ENCODE measurements at regions not wholly inside any gene's neighbourhood (a gene's known extent, or its start where the extent isn't known, plus 50 kb on each side); places are given as distances from the start of the nearest gene placed in this dataset.
"Not testable (repeated sequence)": the region's sequence is repeated elsewhere in the genome, so short reads cannot be mapped to it uniquely, and the experiment has no call there.

DNA sequence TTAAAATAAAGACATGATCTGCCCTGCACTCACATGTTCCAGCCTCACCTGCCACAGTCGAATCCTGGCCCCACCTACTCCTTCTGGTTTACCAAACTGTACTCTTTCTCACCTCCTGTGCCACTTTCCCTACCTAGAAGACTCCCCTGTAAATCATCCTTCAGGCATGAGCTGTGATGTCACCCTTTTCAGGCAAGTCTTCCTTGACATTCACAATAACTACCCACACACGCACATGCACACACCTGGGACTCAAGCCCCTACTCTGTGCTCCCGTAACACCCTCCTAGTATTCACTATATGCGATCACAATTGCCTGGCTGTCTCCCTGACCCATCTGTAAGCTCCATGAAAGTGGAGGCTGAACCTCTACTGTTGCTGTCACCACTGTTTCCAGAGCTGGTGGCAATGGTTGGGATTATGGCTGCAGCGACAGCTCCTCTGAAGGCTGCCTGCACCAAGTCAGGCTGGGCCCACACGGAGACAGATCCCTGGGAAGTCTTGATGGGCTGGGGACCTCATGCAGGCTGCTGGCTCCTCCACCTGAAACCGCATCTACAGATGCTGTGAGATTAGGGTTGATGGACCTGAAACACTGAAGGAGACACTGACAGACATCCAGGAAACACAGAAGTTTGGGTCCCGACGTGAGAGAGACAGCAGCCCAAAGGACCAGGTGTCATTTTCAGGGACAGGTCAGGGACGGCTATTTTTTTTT, 611.1 kb downstream of the UQCRFS1 start:
- TF ChIP-seq, protein P1, sequence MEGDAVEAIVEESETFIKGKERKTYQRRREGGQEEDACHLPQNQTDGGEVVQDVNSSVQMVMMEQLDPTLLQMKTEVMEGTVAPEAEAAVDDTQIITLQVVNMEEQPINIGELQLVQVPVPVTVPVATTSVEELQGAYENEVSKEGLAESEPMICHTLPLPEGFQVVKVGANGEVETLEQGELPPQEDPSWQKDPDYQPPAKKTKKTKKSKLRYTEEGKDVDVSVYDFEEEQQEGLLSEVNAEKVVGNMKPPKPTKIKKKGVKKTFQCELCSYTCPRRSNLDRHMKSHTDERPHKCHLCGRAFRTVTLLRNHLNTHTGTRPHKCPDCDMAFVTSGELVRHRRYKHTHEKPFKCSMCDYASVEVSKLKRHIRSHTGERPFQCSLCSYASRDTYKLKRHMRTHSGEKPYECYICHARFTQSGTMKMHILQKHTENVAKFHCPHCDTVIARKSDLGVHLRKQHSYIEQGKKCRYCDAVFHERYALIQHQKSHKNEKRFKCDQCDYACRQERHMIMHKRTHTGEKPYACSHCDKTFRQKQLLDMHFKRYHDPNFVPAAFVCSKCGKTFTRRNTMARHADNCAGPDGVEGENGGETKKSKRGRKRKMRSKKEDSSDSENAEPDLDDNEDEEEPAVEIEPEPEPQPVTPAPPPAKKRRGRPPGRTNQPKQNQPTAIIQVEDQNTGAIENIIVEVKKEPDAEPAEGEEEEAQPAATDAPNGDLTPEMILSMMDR (IDR thresholded peaks at IDR 0.05; ENCODE audit: borderline replicate concordance): no peak
- H3K4me3 ChIP-seq: no peak overlapping the region
- no peaks in the 10 kb centered on the region for H3K4me1 ChIP-seq
- no peaks in the 10 kb centered on the region for H3K36me3 ChIP-seq
- DNase-seq: no peak
- intact Hi-C loops (cut with micrococcal nuclease): no loop called here
- peaks cover 5% of the 10 kb centered on the region for H3K27me3 ChIP-seq (ENCODE audit: low read depth)
- no peak overlapping the region for H3K27ac ChIP-seq (replicated peaks)
- H3K9me3 ChIP-seq (replicated peaks): peaks cover 9% of the 10 kb centered on the region

- TF ChIP-seq, protein P1 (IDR thresholded peaks at IDR 0.05; ENCODE audit: borderline replicate concordance): no peak
- intact Hi-C loops (cut with micrococcal nuclease): no loop called here
- Histone ChIP-seq H3K36me3 (no peaks in the 10 kb centered on the region), H3K9me3 (replicated peaks) (no peaks in the 10 kb centered on the region), H3K4me3 (no peak overlapping the region), H3K27ac (replicated peaks) (no peak overlapping the region), H3K4me1 (no peaks in the 10 kb centered on the region), H3K27me3 (ENCODE audit: low read depth) (peaks cover 13% of the 10 kb centered on the region)
- no peak for DNase-seq
These were observed 614.1 kb downstream of the UQCRFS1 start for GRCh38 chr19:28598861-28599260.

DNA sequence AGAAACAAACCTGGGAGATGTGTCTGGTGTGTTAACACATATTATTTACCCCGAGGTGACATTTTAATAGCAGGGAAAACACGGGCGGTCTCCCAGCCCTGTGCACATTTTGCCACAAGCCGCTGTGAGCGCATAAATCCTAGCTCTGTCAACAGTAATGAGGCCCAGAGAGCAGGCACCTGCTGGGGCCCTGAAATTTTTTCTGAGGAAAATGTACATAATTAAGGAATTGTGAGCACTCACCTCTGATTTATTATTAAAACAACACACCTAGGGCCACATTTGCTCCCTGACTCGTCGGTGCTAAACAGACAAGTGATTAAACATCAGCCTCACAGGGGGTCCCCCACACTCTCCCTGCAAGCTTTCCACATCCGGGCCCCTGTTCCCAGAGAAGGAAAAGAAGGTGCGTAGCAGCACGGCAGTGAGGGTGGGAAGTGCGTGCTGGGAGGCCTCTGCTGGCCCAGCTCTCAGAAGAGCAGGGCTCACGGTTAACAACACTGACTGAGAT, 616.3 kb downstream of the UQCRFS1 start:
- TF ChIP-seq, protein P1 (IDR thresholded peaks at IDR 0.05; ENCODE audit: borderline replicate concordance): no peak

DNA sequence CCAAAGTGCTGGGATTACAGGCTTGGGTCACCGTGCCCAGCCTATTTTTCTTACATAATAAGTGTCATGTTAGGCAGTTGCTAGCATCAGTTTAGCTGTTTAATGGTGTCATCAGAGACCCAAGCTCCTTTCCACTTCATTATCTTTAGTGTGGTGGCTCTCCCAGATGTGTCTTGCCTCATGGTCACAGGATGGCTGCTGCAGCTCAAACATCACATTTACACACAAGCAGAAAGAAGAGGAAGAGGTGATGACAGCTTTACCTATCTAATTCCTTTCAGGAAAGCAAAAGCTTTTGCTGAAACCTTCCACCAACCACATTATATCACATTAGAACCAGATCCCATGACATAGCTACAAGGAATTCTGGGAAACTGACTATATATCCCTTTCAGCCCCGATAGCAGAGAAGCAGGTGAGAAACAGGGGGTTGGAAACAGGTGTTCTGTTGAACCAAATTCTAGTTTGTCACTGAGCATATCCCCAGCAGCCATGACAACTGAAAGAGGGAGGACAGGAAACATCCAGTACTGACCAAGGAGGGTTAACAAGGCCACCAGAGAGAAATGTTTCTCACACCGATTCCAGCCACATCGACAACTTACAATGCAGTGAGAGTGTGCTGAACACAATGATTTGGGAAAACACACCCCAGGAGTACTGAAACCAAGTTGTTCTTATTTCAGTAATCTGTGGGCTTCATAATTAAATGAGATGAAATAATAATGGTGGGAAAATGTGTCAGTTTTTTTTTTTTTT, 617.0 kb downstream of the UQCRFS1 start:
- DNase-seq: no peak
- peaks cover 21% of the 10 kb centered on the region for H3K27me3 ChIP-seq (ENCODE audit: low read depth)
- no peaks in the 10 kb centered on the region for H3K4me1 ChIP-seq
- H3K9me3 ChIP-seq (replicated peaks): no peaks in the 10 kb centered on the region
- no peak overlapping the region for H3K27ac ChIP-seq (replicated peaks)
- no peak overlapping the region for H3K4me3 ChIP-seq
- H3K36me3 ChIP-seq: no peaks in the 10 kb centered on the region
- TF ChIP-seq, protein P1 (IDR thresholded peaks at IDR 0.05; ENCODE audit: borderline replicate concordance): no peak
- intact Hi-C loops (cut with micrococcal nuclease): no loop called here

More for the DNA sequence above, 616.3 kb downstream of the UQCRFS1 start:
- Histone ChIP-seq H3K4me1 (no peaks in the 10 kb centered on the region), H3K36me3 (no peaks in the 10 kb centered on the region), H3K9me3 (replicated peaks) (no peaks in the 10 kb centered on the region), H3K4me3 (no peak overlapping the region), H3K27ac (replicated peaks) (no peak overlapping the region), H3K27me3 (ENCODE audit: low read depth) (peaks cover 19% of the 10 kb centered on the region)
- DNase-seq: no peak
- intact Hi-C loops (cut with micrococcal nuclease): no loop called here

- TF ChIP-seq, protein P1 (IDR thresholded peaks at IDR 0.05; ENCODE audit: borderline replicate concordance): no peak
- no peak for DNase-seq
- intact Hi-C loops (cut with micrococcal nuclease): no loop called here
These were observed 618.2 kb downstream of the UQCRFS1 start for GRCh38 chr19:28594737-28595136.

DNA sequence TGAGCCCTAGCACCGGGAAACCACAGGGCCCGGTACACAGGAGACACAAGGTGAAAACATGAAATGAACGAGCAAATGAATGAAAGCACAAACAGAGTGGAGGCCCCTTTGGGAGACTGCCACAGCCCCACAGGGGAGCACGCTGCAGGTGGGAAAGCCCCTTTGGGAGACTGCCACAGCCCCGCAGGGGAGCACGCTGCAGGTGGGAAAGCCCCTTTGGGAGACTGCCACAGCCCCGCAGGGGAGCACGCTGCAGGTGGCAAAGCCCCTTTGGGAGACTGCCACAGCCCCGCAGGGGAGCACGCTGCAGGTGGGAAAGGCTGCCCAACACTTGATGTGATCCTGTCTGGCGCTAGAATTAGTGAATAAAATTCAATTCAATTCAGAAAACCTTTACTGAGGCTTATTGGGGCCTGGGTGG, 623.0 kb downstream of the UQCRFS1 start:
- intact Hi-C loops (cut with micrococcal nuclease); H3K4me3 ChIP-seq; DNase-seq; H3K4me1 ChIP-seq; H3K9me3 ChIP-seq (replicated peaks); H3K27ac ChIP-seq (replicated peaks); H3K36me3 ChIP-seq: not testable (repeated sequence)
- peaks cover 23% of the 10 kb centered on the region for H3K27me3 ChIP-seq (ENCODE audit: low read depth)

More at GRCh38 chr19:28594737-28595136, 618.2 kb downstream of the UQCRFS1 start:
- Histone ChIP-seq H3K4me3 (no peak overlapping the region), H3K36me3 (no peaks in the 10 kb centered on the region), H3K9me3 (replicated peaks) (no peaks in the 10 kb centered on the region), H3K27ac (replicated peaks) (no peak overlapping the region), H3K27me3 (ENCODE audit: low read depth) (peaks cover 21% of the 10 kb centered on the region), H3K4me1 (no peaks in the 10 kb centered on the region)

Measured in left ventricle myocardium inferior (tissue), 1 donor.